Endothelial cell of umbilical vein (primary cell): ENCODE measurements at regions not wholly inside any gene's neighbourhood (a gene's known extent, or its start where the extent isn't known, plus 50 kb on each side); places are given as distances from the start of the nearest gene placed in this dataset.

Experiments
- BruUV-seq: library from RNA; stranded (reverse); fragments of 400-500 nt; replicated peaks from 2 replicates; lab custom pipeline; 2021; lab: Mats Ljungman, UMichigan
- CTCF ChIA-PET: fragments of 300-600, 350-600 bp; sonication (Branson Sonifier 250); formaldehyde crosslinking; loops from one replicate; lab custom pipeline; 2021; ENCODE audit warnings: antibody characterized with exemption, inconsistent platforms; lab: Charles Lee
- POLR2A ChIA-PET: fragments of 300-600, 350-600 bp; sonication (Branson Sonifier 250); formaldehyde crosslinking; loops from one replicate; lab custom pipeline; 2021; ENCODE audit warnings: antibody characterized with exemption, inconsistent platforms; lab: Charles Lee
- DNase-seq: peaks from one replicate; pipeline ENCODE4 v3.0.0-alpha.2; 2011; ENCODE audit warnings: low read depth, low spot score
- FAIRE-seq: peaks from 2 replicates; lab custom pipeline; 2011; peaks lifted over from hg19 to GRCh38; lab: Jason Lieb, UNC
- H2AFZ ChIP-seq: 2 replicates; pipeline ENCODE4 v1.6.0; 2012; ENCODE audit warnings: low read depth, low read length, control low read depth, inconsistent platforms
- H3K27ac ChIP-seq: 2 replicates; pipeline ENCODE4 v1.5.1; 2011; ENCODE audit warnings: low read depth, mild to moderate bottlenecking, control low read depth, low read length, moderate library complexity; ENCODE audit not compliant: insufficient read depth
- H3K27me3 ChIP-seq, 2 experiments: 2 replicates each; pipeline versions ENCODE4 v1.6.0 to v1.6.1; 2011; ENCODE audit warnings: low read length in 2 of 2, mixed read lengths in 1 of 2; ENCODE audit not compliant: control insufficient read depth in 2 of 2, insufficient read depth in 2 of 2
- H3K36me3 ChIP-seq, 2 experiments: 2 replicates in 1 of 2; 3 replicates in 1 of 2; pipeline ENCODE4 v1.5.1; 2011; ENCODE audit warnings: low read length in 2 of 2, mild to moderate bottlenecking in 1 of 2, moderate library complexity in 1 of 2; ENCODE audit not compliant: control insufficient read depth in 2 of 2, insufficient read depth in 2 of 2; ENCODE audit errors: extremely low read depth in 1 of 2
- H3K4me1 ChIP-seq: 3 replicates; pipeline ENCODE4 v1.5.1; 2011; ENCODE audit warnings: mild to moderate bottlenecking, low read length; ENCODE audit not compliant: control insufficient read depth, insufficient read depth; ENCODE audit errors: extremely low read depth
- H3K4me2 ChIP-seq: 2 replicates; pipeline ENCODE4 v1.6.1; 2011; ENCODE audit warnings: low read length, control low read depth, mixed read lengths; ENCODE audit not compliant: insufficient read depth
- H3K4me3 ChIP-seq, 3 experiments: fragments of 200-600 bp in 1 of 3; sonication (generic), shearing (Covaris generic) in 1 of 3; replicated peaks in 1 of 3; 2 replicates each; pipeline ENCODE4 v1.5.1; 2011 to 2016; ENCODE audit warnings: control low read depth in 3 of 3, low read length in 3 of 3, mild to moderate bottlenecking in 2 of 3, inconsistent platforms in 1 of 3, low read depth in 1 of 3, moderate library complexity in 1 of 3; ENCODE audit not compliant: insufficient read depth in 1 of 3
- H3K79me2 ChIP-seq: 2 replicates; pipeline ENCODE4 v1.6.0; 2012; ENCODE audit warnings: low read length, inconsistent platforms; ENCODE audit not compliant: control insufficient read depth, insufficient read depth
- H3K9ac ChIP-seq: replicated peaks from 2 replicates; pipeline ENCODE3; 2011; ENCODE audit warnings: low read length, control low read depth; ENCODE audit not compliant: insufficient read depth; ENCODE audit errors: extremely low read depth
- H3K9me1 ChIP-seq: replicated peaks from 3 replicates; pipeline ENCODE4 v1.6.0; 2011; ENCODE audit warnings: mild to moderate bottlenecking, low read length; ENCODE audit not compliant: control insufficient read depth, insufficient read depth; ENCODE audit errors: extremely low read depth
- H3K9me3 ChIP-seq: replicated peaks from 2 replicates; pipeline ENCODE4 v1.5.1; 2012; ENCODE audit warnings: low read length, inconsistent platforms; ENCODE audit not compliant: control insufficient read depth, insufficient read depth
- H4K20me1 ChIP-seq: replicated peaks from 2 replicates; pipeline ENCODE3; 2011; ENCODE audit warnings: mild to moderate bottlenecking, low read length; ENCODE audit not compliant: control insufficient read depth, insufficient read depth; ENCODE audit errors: extremely low read depth
- EZH2 ChIP-seq: IDR thresholded peaks from 2 replicates; pipeline ENCODE4 v1.6.1; 2012; ENCODE audit warnings: borderline replicate concordance, low read depth, mild to moderate bottlenecking, moderate library complexity, low read length, inconsistent platforms; ENCODE audit not compliant: severe bottlenecking
- FOS ChIP-seq: IDR thresholded peaks from 2 replicates; pipeline ENCODE4 v1.6.1; 2011; ENCODE audit warnings: mild to moderate bottlenecking, low read length, moderate library complexity, borderline replicate concordance; ENCODE audit not compliant: insufficient read depth
- GATA2 ChIP-seq: IDR thresholded peaks from 2 replicates; pipeline ENCODE4 v1.7.0; 2011; ENCODE audit warnings: low read depth, mild to moderate bottlenecking, moderate library complexity, mixed read lengths, low read length; ENCODE audit not compliant: insufficient read length, insufficient read depth
- JUN ChIP-seq: IDR thresholded peaks from 2 replicates; pipeline ENCODE4 v1.6.1; 2011; ENCODE audit warnings: borderline replicate concordance, low read depth; ENCODE audit not compliant: insufficient read length, insufficient read depth
- MYC ChIP-seq: IDR thresholded peaks from one replicate; pipeline ENCODE4 v1.6.1; 2011; ENCODE audit warnings: mild to moderate bottlenecking, low read depth, low read length
- POLR2A ChIP-seq: IDR thresholded peaks from 2 replicates; pipeline ENCODE4 v1.6.1; 2012; ENCODE audit warnings: low read depth, mild to moderate bottlenecking, control low read depth, low read length
- POLR2AphosphoS5 ChIP-seq: IDR thresholded peaks from 2 replicates; pipeline ENCODE4 v1.6.1; 2012; ENCODE audit warnings: low read depth, mild to moderate bottlenecking, control low read depth, low read length, moderate library complexity; ENCODE audit not compliant: insufficient read depth
- dilution Hi-C: fragments of 300-500 bp; cut with MboI; formaldehyde crosslinking; loops from one replicate; pipeline ENCODE4 v1.15.0; 2019; ENCODE audit warnings: low sequenced_read_pairs; ENCODE audit not compliant: extremely low pct_ligation_motif_present
- intact Hi-C: fragments of 100-400 bp; cut with micrococcal nuclease; formaldehyde crosslinking; loops from one replicate; pipeline ENCODE4 v1.10.0; 2022
- TF ChIP-seq, protein P1 (sequence below), 2 donors: IDR thresholded peaks; 1 replicate in 1 of 2; 2 replicates in 1 of 2; pipeline ENCODE4 v1.5.1; 2011; ENCODE audit warnings: low read length in 2 of 2, mild to moderate bottlenecking in 2 of 2, moderate library complexity in 2 of 2, control low read depth in 1 of 2, inconsistent platforms in 1 of 2, low read depth in 1 of 2; ENCODE audit not compliant: insufficient read depth in 1 of 2; ENCODE audit errors: extremely low read depth in 1 of 2
- TF ChIP-seq, protein P2 (sequence below): IDR thresholded peaks from 2 replicates; pipeline ENCODE4 v1.6.1; 2011; ENCODE audit not compliant: insufficient read depth, insufficient read length

DNA sequence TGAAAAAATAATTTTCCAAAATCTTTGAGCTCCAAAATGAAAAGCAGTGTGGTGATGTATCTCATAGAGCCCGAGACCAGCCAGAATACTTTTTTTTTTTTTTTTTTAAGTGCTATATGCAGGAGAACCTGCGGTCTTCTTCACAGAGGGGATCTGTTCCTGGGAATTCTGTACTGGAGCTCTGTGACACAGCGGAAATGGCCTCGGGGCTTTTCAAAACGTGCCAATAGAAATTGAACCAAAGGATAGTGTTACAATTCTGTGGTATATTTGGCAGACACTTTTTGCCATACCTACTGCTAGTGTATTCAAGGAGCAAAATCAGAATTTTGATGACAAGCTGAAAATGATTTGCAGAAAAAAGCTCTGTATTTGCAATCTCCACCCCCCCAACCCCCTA, 1429.3 kb upstream of the LRRTM3 start:
- Histone ChIP-seq H3K79me2 (no peaks in the 10 kb centered on the region), H2AFZ (no peak overlapping the region), H3K9me1 (no peaks in the 10 kb centered on the region), H3K27me3 (no peaks in the 10 kb centered on the region), H3K27ac (no peak overlapping the region), H3K9ac (no peak overlapping the region), H3K4me1 (no peaks in the 10 kb centered on the region), H3K4me2 (no peak overlapping the region), H3K9me3 (no peaks in the 10 kb centered on the region), H3K4me3 (no peak overlapping the region), H3K36me3 (no peaks in the 10 kb centered on the region), H4K20me1 (no peaks in the 10 kb centered on the region)
- intact Hi-C loops, result loop anchor here (5.0 kb wide), 1 partner anchor 796 kb away; no protein-coding TSS in a partner anchor
- TF ChIP-seq FOS, result no peak
- TF ChIP-seq, protein P1, sequence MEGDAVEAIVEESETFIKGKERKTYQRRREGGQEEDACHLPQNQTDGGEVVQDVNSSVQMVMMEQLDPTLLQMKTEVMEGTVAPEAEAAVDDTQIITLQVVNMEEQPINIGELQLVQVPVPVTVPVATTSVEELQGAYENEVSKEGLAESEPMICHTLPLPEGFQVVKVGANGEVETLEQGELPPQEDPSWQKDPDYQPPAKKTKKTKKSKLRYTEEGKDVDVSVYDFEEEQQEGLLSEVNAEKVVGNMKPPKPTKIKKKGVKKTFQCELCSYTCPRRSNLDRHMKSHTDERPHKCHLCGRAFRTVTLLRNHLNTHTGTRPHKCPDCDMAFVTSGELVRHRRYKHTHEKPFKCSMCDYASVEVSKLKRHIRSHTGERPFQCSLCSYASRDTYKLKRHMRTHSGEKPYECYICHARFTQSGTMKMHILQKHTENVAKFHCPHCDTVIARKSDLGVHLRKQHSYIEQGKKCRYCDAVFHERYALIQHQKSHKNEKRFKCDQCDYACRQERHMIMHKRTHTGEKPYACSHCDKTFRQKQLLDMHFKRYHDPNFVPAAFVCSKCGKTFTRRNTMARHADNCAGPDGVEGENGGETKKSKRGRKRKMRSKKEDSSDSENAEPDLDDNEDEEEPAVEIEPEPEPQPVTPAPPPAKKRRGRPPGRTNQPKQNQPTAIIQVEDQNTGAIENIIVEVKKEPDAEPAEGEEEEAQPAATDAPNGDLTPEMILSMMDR (IDR thresholded peaks at IDR 0.05; ENCODE audit: extremely low read depth in 1 of 2, insufficient read depth in 1 of 2, low read depth in 1 of 2, low read length in 2 of 2), result no peak
- no peak for TF ChIP-seq JUN
- TF ChIP-seq, protein P2, sequence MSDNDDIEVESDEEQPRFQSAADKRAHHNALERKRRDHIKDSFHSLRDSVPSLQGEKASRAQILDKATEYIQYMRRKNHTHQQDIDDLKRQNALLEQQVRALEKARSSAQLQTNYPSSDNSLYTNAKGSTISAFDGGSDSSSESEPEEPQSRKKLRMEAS, result no peak
- no peak for TF ChIP-seq GATA2
- TF ChIP-seq POLR2A, result no peak
- no peak for TF ChIP-seq POLR2AphosphoS5
- no peak for TF ChIP-seq EZH2
- TF ChIP-seq MYC, result no peak
- FAIRE-seq (no peak), DNase-seq (no peak)
- dilution Hi-C loops, result no loop called here
- no TSS peak for BruUV-seq
- CTCF ChIA-PET, result no interaction called here
- POLR2A ChIA-PET, result no interaction called here
